Caco-2 (cell line): ENCODE measurements at regions not wholly inside any gene's neighbourhood (a gene's known extent, or its start where the extent isn't known, plus 50 kb on each side); places are given as distances from the start of the nearest gene placed in this dataset.

Experiments
- BruUV-seq: library from RNA; stranded (reverse); fragments of 400-500 nt; replicated peaks from 2 replicates; lab custom pipeline; 2021; lab: Mats Ljungman, UMichigan
- CTCF ChIA-PET: fragments of 300-600 bp; sonication (Branson Sonifier 250); formaldehyde crosslinking; loops from one replicate; lab custom pipeline; 2022; ENCODE audit warnings: antibody characterized with exemption; lab: Charles Lee
- POLR2A ChIA-PET: fragments of 300-600 bp; sonication (Branson Sonifier 250); formaldehyde crosslinking; loops from one replicate; lab custom pipeline; 2022; ENCODE audit warnings: antibody characterized with exemption; lab: Charles Lee
- DNase-seq, 2 experiments: peaks; one replicate each; pipeline versions ENCODE4 v3.0.0 to v3.0.0-alpha.2; 2020 to 2022
- H3K27me3 ChIP-seq: replicated peaks from 2 replicates; pipeline ENCODE4 v1.6.0; 2011; ENCODE audit warnings: low read length; ENCODE audit not compliant: control insufficient read depth, insufficient read depth
- H3K36me3 ChIP-seq: 2 replicates; pipeline ENCODE4 v1.5.1; 2011; ENCODE audit warnings: low read length; ENCODE audit not compliant: control insufficient read depth, insufficient read depth
- H3K4me1 ChIP-seq: fragments of 250-450 bp; sonication (Bioruptor Pico); 2 replicates; pipeline ENCODE4 v1.5.1; 2020; ENCODE audit warnings: mild to moderate bottlenecking
- H3K4me3 ChIP-seq: 2 replicates; pipeline ENCODE4 v1.5.1; 2011; ENCODE audit warnings: low read depth, mild to moderate bottlenecking, control low read depth, low read length
- H3K9me3 ChIP-seq: fragments of 250-450 bp; sonication (Bioruptor Pico); 2 replicates; pipeline ENCODE4 v1.5.1; 2020; ENCODE audit warnings: mild to moderate bottlenecking, moderate library complexity
- H3K27ac Mint-ChIP-seq: one replicate; pipeline ENCODE4 v1.8.0; 2022; ENCODE audit warnings: mixed read lengths; ENCODE audit not compliant: unreplicated experiment
- H3K27me3 Mint-ChIP-seq: one replicate; pipeline ENCODE4 v1.8.0; 2022; ENCODE audit warnings: mixed read lengths; ENCODE audit not compliant: insufficient read depth, unreplicated experiment
- H3K36me3 Mint-ChIP-seq: one replicate; pipeline ENCODE4 v1.8.0; 2022; ENCODE audit warnings: mild to moderate bottlenecking, mixed read lengths; ENCODE audit not compliant: insufficient read depth, unreplicated experiment
- H3K4me1 Mint-ChIP-seq: one replicate; pipeline ENCODE4 v1.8.0; 2022; ENCODE audit warnings: low read depth, mixed read lengths; ENCODE audit not compliant: unreplicated experiment
- H3K4me3 Mint-ChIP-seq: one replicate; pipeline ENCODE4 v1.8.0; 2022; ENCODE audit warnings: mild to moderate bottlenecking, moderate library complexity, mixed read lengths; ENCODE audit not compliant: unreplicated experiment
- H3K9me3 Mint-ChIP-seq: one replicate; pipeline ENCODE4 v1.8.0; 2022; ENCODE audit warnings: mixed read lengths; ENCODE audit not compliant: unreplicated experiment
- CTCF ChIP-seq, 2 experiments: fragments of 200-600 bp in 1 of 2; IDR thresholded peaks; 1 replicate in 1 of 2; 2 replicates in 1 of 2; pipeline versions ENCODE4 v1.5.1 to v1.8.0; 2011 to 2022; ENCODE audit warnings: antibody characterized with exemption in 1 of 2, control low read depth in 1 of 2, inconsistent platforms in 1 of 2, low read depth in 1 of 2, low read length in 1 of 2, mild to moderate bottlenecking in 1 of 2, moderate library complexity in 1 of 2; ENCODE audit not compliant: insufficient read depth in 1 of 2, severe bottlenecking in 1 of 2, unreplicated experiment in 1 of 2
- intact Hi-C: fragments of 100-400 bp; cut with micrococcal nuclease; formaldehyde crosslinking; loops from one replicate; pipeline ENCODE4 v1.10.0; 2022; ENCODE audit not compliant: unreplicated experiment

GRCh38 chr22:49618677-49618953 is 209.1 kb downstream of the BRD1 start:
- peak in 1 of 2 experiments; percentile 16 for DNase-seq
- intact Hi-C loops = no loop called here
- Histone ChIP-seq H3K4me1 (no peaks in the 10 kb centered on the region), H3K36me3 (no peaks in the 10 kb centered on the region), H3K27me3 (no peaks in the 10 kb centered on the region; the same call in 1 of the 2 replicates), H3K4me3 (no peak overlapping the region), H3K9me3 (no peaks in the 10 kb centered on the region)
- no peaks in the 10 kb centered on the region for H3K4me1 Mint-ChIP-seq
- ChIA-PET CTCF (no interaction called here), POLR2A (interaction anchor here (0.7 kb wide), 1 partner anchor 18 kb away, joined by 10 read pairs; no protein-coding TSS in a partner anchor)
- H3K36me3 Mint-ChIP-seq = no peaks in the 10 kb centered on the region
- peaks cover 30% of the 10 kb centered on the region for H3K27me3 Mint-ChIP-seq
- H3K4me3 Mint-ChIP-seq = no peak overlapping the region
- TF ChIP-seq CTCF (IDR thresholded peaks at IDR 0.05; ENCODE audit: insufficient read depth in 1 of 2, low read depth in 1 of 2, low read length in 1 of 2, severe bottlenecking in 1 of 2, unreplicated experiment in 1 of 2) = no peak
- BruUV-seq = no TSS peak
- no peaks in the 10 kb centered on the region for H3K9me3 Mint-ChIP-seq
- H3K27ac Mint-ChIP-seq = no peak overlapping the region

GRCh38 chr22:49617866-49618676 is 209.6 kb downstream of the BRD1 start:
- Mint-ChIP-seq H3K27me3 (peaks cover 33% of the 10 kb centered on the region), H3K9me3 (peaks cover 5% of the 10 kb centered on the region), H3K27ac (no peak overlapping the region), H3K4me1 (no peaks in the 10 kb centered on the region), H3K36me3 (no peaks in the 10 kb centered on the region), H3K4me3 (no peak overlapping the region)
- no peak for TF ChIP-seq CTCF (IDR thresholded peaks at IDR 0.05; ENCODE audit: insufficient read depth in 1 of 2, low read depth in 1 of 2, low read length in 1 of 2, severe bottlenecking in 1 of 2, unreplicated experiment in 1 of 2)
- CTCF ChIA-PET = no interaction called here
- peak in 1 of 2 experiments; percentile 23 for DNase-seq
- Histone ChIP-seq H3K27me3 (no peaks in the 10 kb centered on the region; the same call in 1 of the 2 replicates), H3K36me3 (no peaks in the 10 kb centered on the region), H3K4me3 (no peak overlapping the region), H3K9me3 (no peaks in the 10 kb centered on the region), H3K4me1 (no peaks in the 10 kb centered on the region)
- intact Hi-C loops = no loop called here
- BruUV-seq = no TSS peak
- POLR2A ChIA-PET = interaction anchor here (0.7 kb wide), 1 partner anchor 17 kb away, joined by 10 read pairs; no protein-coding TSS in a partner anchor

GRCh38 chr22:49617264-49617663 is 210.4 kb downstream of the BRD1 start:
- peaks cover 13% of the 10 kb centered on the region for H3K9me3 Mint-ChIP-seq
- no peaks in the 10 kb centered on the region for H3K4me1 Mint-ChIP-seq
- no peak overlapping the region for H3K4me3 Mint-ChIP-seq
- H3K36me3 Mint-ChIP-seq = no peaks in the 10 kb centered on the region
- peaks cover 33% of the 10 kb centered on the region for H3K27me3 Mint-ChIP-seq
- ChIA-PET CTCF (no interaction called here), POLR2A (no interaction called here)
- no peak for DNase-seq
- H3K36me3 ChIP-seq = no peaks in the 10 kb centered on the region
- intact Hi-C loops = no loop called here
- no peak overlapping the region for H3K27ac Mint-ChIP-seq
- no peaks in the 10 kb centered on the region; the same call in 1 of the 2 replicates for H3K27me3 ChIP-seq
- H3K4me3 ChIP-seq = no peak overlapping the region
- no peaks in the 10 kb centered on the region for H3K9me3 ChIP-seq
- no peaks in the 10 kb centered on the region for H3K4me1 ChIP-seq
- TF ChIP-seq CTCF (IDR thresholded peaks at IDR 0.05; ENCODE audit: insufficient read depth in 1 of 2, low read depth in 1 of 2, low read length in 1 of 2, severe bottlenecking in 1 of 2, unreplicated experiment in 1 of 2) = no peak
- no TSS peak for BruUV-seq
